CD14-positive monocyte (primary cell): ENCODE measurements at regions not wholly inside any gene's neighbourhood (a gene's known extent, or its start where the extent isn't known, plus 50 kb on each side); places are given as distances from the start of the nearest gene placed in this dataset.

Experiments used
- DNase-seq, 3 donors: peaks; one replicate each; pipeline ENCODE4 v3.0.0-alpha.2; 2011 to 2022
- H2AFZ ChIP-seq: 2 replicates; pipeline ENCODE4 v1.6.0; 2012; ENCODE audit warnings: mild to moderate bottlenecking, low read depth, low read length, inconsistent platforms; ENCODE audit not compliant: insufficient read depth, poor library complexity, severe bottlenecking
- H3K27ac ChIP-seq, 2 donors: 1 replicate in 1 of 2; 2 replicates in 1 of 2; pipeline ENCODE4 v1.5.1; 2012 to 2013; ENCODE audit warnings: low read length in 2 of 2, control low read depth in 1 of 2, inconsistent platforms in 1 of 2, low read depth in 1 of 2, mild to moderate bottlenecking in 1 of 2
- H3K27me3 ChIP-seq, 2 donors: one replicate each; pipeline versions ENCODE4 v1.6.0 to v1.6.1; 2011 to 2013; ENCODE audit warnings: low read length in 2 of 2; ENCODE audit not compliant: control insufficient read depth in 2 of 2, insufficient read depth in 2 of 2
- H3K36me3 ChIP-seq, 2 donors: replicated peaks in 1 of 2; 1 replicate in 1 of 2; 2 replicates in 1 of 2; pipeline versions ENCODE4 v1.5.1 to v1.6.1; 2012 to 2013; ENCODE audit warnings: low read length in 2 of 2, control low read depth in 1 of 2, inconsistent platforms in 1 of 2, mild to moderate bottlenecking in 1 of 2; ENCODE audit not compliant: insufficient read depth in 2 of 2, control insufficient read depth in 1 of 2
- H3K4me1 ChIP-seq, 2 donors: 1 replicate in 1 of 2; 2 replicates in 1 of 2; pipeline versions ENCODE4 v1.5.1 to v1.6.1; 2012 to 2013; ENCODE audit warnings: low read length in 2 of 2, control low read depth in 1 of 2, inconsistent platforms in 1 of 2, mild to moderate bottlenecking in 1 of 2, moderate library complexity in 1 of 2; ENCODE audit not compliant: insufficient read depth in 2 of 2, control insufficient read depth in 1 of 2
- H3K4me2 ChIP-seq: replicated peaks from 2 replicates; pipeline ENCODE3; 2012; ENCODE audit warnings: low read length, moderate library complexity, mild to moderate bottlenecking; ENCODE audit not compliant: poor library complexity, severe bottlenecking; ENCODE audit errors: extremely low read depth
- H3K4me3 ChIP-seq, 3 experiments: fragments of 200-600 bp in 1 of 3; sonication (generic) in 1 of 3; replicated peaks in 1 of 3; 1 replicate in 2 of 3; 2 replicates in 1 of 3; pipeline ENCODE4 v1.5.1; 2011 to 2013; ENCODE audit warnings: low read length in 3 of 3, mild to moderate bottlenecking in 3 of 3, control low read depth in 2 of 3, low read depth in 2 of 3, inconsistent platforms in 1 of 3, moderate library complexity in 1 of 3
- H3K79me2 ChIP-seq: 2 replicates; pipeline ENCODE4 v1.6.0; 2012; ENCODE audit warnings: mild to moderate bottlenecking, control low read depth, inconsistent platforms, low read length, moderate library complexity; ENCODE audit not compliant: insufficient read depth
- H3K9ac ChIP-seq: 2 replicates; pipeline ENCODE4 v1.6.0; 2017; ENCODE audit warnings: low read length, mild to moderate bottlenecking; ENCODE audit not compliant: insufficient read depth, poor library complexity, severe bottlenecking
- H3K9me3 ChIP-seq, 2 donors: replicated peaks in 1 of 2; 1 replicate in 1 of 2; 2 replicates in 1 of 2; pipeline versions ENCODE4 v1.5.1 to v1.6.1; 2012 to 2013; ENCODE audit warnings: low read length in 2 of 2, control low read depth in 1 of 2; ENCODE audit not compliant: control insufficient read depth in 1 of 2, insufficient read depth in 1 of 2
- H4K20me1 ChIP-seq: 2 replicates; pipeline ENCODE4 v1.6.0; 2012; ENCODE audit warnings: mild to moderate bottlenecking, low read length, control low read depth, moderate library complexity; ENCODE audit not compliant: insufficient read depth
- H3K27ac Mint-ChIP-seq, 7 donors: one replicate each; pipeline ENCODE4 v1.8.0; 2020; ENCODE audit warnings: mild to moderate bottlenecking in 7 of 7, mixed read lengths in 7 of 7, moderate library complexity in 6 of 7, inconsistent platforms in 2 of 7
- H3K27me3 Mint-ChIP-seq, 3 donors: one replicate each; pipeline ENCODE4 v1.8.0; 2021 to 2022; ENCODE audit warnings: low read depth in 3 of 3, mild to moderate bottlenecking in 3 of 3, mixed read lengths in 3 of 3, moderate library complexity in 3 of 3, inconsistent platforms in 1 of 3
- H3K36me3 Mint-ChIP-seq, 2 donors: one replicate each; pipeline ENCODE4 v1.8.0; 2020; ENCODE audit warnings: mixed read lengths in 2 of 2, inconsistent platforms in 1 of 2, mild to moderate bottlenecking in 1 of 2
- H3K4me1 Mint-ChIP-seq: one replicate; pipeline ENCODE4 v1.8.0; 2020; ENCODE audit warnings: mild to moderate bottlenecking, mixed read lengths
- H3K4me3 Mint-ChIP-seq, 2 donors: one replicate each; pipeline ENCODE4 v1.8.0; 2020; ENCODE audit warnings: mild to moderate bottlenecking in 2 of 2, mixed read lengths in 2 of 2, moderate library complexity in 1 of 2
- H3K9me3 Mint-ChIP-seq, 7 donors: one replicate each; pipeline ENCODE4 v1.8.0; 2020 to 2022; ENCODE audit warnings: mixed read lengths in 7 of 7, mild to moderate bottlenecking in 6 of 7, moderate library complexity in 6 of 7, inconsistent platforms in 2 of 7
- WGBS: methylation state at CpG from one replicate; pipeline ENCODE4 v1.1.5; 2013; ENCODE audit warnings: missing lambda C conversion rate; ENCODE audit not compliant: insufficient coverage; 5-methylcytosine and 5-hydroxymethylcytosine counted together
- intact Hi-C, 2 donors: fragments of 100-400 bp; cut with micrococcal nuclease; formaldehyde crosslinking; loops; one replicate each; pipeline versions ENCODE4 v1.15.0 to v1.15.1; 2023
- TF ChIP-seq, protein P1 (sequence below): fragments of 200-600 bp; IDR thresholded peaks from one replicate; pipeline ENCODE4 v1.8.0; 2022; ENCODE audit warnings: antibody characterized with exemption, mild to moderate bottlenecking

DNA sequence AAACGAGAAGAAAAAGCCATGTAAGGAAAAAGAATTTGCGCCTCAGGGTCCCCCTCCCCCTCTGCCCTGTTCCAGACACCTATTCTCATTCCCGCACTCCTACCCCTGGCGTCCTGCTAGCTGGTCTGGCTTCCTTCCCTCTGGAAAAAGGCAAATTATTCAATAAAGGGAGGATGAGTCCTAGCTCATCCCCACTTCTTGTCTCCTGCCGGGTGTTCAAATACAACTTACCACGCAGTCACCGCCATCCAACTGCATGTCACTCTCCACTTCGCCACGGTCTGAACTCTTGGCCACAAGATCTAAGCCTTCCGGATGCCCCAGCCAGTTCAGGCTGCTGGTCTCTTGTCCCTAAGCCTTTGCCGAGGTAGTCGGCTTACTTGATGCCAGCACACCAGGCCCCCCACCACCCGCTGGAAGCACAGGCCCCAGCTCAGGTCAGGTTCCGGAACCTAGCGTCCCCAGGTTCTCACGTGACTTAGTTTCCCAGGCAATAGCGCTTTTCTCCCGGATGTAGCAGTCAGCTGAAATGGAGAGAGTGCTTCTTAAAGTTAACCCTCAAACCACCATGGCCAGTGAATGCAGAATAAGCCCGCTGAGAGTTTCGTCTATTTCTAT is 209.6 kb upstream of the SPIN4 start:
- Histone ChIP-seq H4K20me1 (no peaks in the 10 kb centered on the region), H3K4me3 (peak overlapping the region; percentile 54 to 88 (median 74)), H3K36me3 (no peaks in the 10 kb centered on the region), H3K79me2 (no peaks in the 10 kb centered on the region), H2AFZ (peak overlapping the region; percentile 81), H3K4me2 (peak overlapping the region; percentile 76), H3K9ac (peak overlapping the region; percentile 67), H3K4me1 (peaks cover 6 to 11% of the 10 kb centered on the region in 2 donors), H3K27ac (peak overlapping the region; percentile 53 to 77), H3K9me3 (peaks cover 0 to 5% of the 10 kb centered on the region in 2 donors), H3K27me3 (no peaks in the 10 kb centered on the region)
- no peaks in the 10 kb centered on the region for H3K36me3 Mint-ChIP-seq
- TF ChIP-seq, protein P1, sequence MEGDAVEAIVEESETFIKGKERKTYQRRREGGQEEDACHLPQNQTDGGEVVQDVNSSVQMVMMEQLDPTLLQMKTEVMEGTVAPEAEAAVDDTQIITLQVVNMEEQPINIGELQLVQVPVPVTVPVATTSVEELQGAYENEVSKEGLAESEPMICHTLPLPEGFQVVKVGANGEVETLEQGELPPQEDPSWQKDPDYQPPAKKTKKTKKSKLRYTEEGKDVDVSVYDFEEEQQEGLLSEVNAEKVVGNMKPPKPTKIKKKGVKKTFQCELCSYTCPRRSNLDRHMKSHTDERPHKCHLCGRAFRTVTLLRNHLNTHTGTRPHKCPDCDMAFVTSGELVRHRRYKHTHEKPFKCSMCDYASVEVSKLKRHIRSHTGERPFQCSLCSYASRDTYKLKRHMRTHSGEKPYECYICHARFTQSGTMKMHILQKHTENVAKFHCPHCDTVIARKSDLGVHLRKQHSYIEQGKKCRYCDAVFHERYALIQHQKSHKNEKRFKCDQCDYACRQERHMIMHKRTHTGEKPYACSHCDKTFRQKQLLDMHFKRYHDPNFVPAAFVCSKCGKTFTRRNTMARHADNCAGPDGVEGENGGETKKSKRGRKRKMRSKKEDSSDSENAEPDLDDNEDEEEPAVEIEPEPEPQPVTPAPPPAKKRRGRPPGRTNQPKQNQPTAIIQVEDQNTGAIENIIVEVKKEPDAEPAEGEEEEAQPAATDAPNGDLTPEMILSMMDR = no peak
- peak; percentile 8 to 27 (median 12) for DNase-seq
- WGBS = 0% methylated on average over 5 of the region's 20 CpGs
- intact Hi-C loops = no loop called here
- H3K4me3 Mint-ChIP-seq = peak overlapping the region; percentile 98 to 99
- H3K4me1 Mint-ChIP-seq = peaks cover 20% of the 10 kb centered on the region
- peak overlapping the region; percentile 40 to 95 (median 83) for H3K27ac Mint-ChIP-seq
- H3K9me3 Mint-ChIP-seq = peaks cover 0 to 6% (median 0%) of the 10 kb centered on the region in 7 donors
- H3K27me3 Mint-ChIP-seq = peaks cover 0 to under 1% (median 0%) of the 10 kb centered on the region in 3 donors

DNA sequence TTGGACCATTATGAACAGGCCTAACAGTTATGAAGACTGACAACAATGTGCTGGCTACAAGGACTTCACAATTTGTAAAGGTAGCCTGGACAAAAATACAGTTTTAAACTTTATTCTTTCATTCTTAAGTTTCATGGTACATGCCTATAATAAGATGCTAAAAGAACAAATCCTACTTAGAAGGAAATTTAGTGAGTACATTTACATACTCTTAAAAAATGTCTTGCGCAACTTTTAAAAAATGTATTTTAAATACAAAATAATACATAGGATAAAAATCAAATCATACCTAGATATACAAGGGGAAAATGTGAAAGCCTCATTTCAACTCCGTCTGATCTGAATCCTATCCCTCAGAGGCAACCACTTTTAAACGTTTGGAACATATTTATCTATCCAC is 200.7 kb upstream of the SPIN4 start:
- no CpG with 5 or more reads among the region's 3 CpGs for WGBS
- Mint-ChIP-seq H3K9me3 (peaks cover 2 to 19% (median 9%) of the 10 kb centered on the region in 7 donors), H3K27me3 (peaks cover 0 to 2% (median 0%) of the 10 kb centered on the region in 3 donors), H3K4me1 (no peaks in the 10 kb centered on the region), H3K27ac (no peak overlapping the region), H3K4me3 (no peak overlapping the region), H3K36me3 (no peaks in the 10 kb centered on the region)
- Histone ChIP-seq H3K4me2 (no peak overlapping the region), H3K27me3 (no peaks in the 10 kb centered on the region), H3K36me3 (no peaks in the 10 kb centered on the region), H3K9ac (no peak overlapping the region), H3K79me2 (no peaks in the 10 kb centered on the region), H3K9me3 (peaks cover 0 to 3% of the 10 kb centered on the region in 2 donors), H2AFZ (no peak overlapping the region), H4K20me1 (no peaks in the 10 kb centered on the region), H3K4me3 (no peak overlapping the region), H3K27ac (no peak overlapping the region), H3K4me1 (no peaks in the 10 kb centered on the region)
- DNase-seq = no peak
- intact Hi-C loops = no loop called here
- TF ChIP-seq, protein P1 = no peak
